ENCODE measurements at regions not wholly inside any gene's neighbourhood (a gene's known extent, or its start where the extent isn't known, plus 50 kb on each side); places are given as distances from the start of the nearest gene placed in this dataset.

GRCh38 chr13:74966814-74967424 is 515.0 kb downstream of the TBC1D4 start:
- no peak for DNase-seq (ENCODE audit: low read depth in 2 of 2)

DNA sequence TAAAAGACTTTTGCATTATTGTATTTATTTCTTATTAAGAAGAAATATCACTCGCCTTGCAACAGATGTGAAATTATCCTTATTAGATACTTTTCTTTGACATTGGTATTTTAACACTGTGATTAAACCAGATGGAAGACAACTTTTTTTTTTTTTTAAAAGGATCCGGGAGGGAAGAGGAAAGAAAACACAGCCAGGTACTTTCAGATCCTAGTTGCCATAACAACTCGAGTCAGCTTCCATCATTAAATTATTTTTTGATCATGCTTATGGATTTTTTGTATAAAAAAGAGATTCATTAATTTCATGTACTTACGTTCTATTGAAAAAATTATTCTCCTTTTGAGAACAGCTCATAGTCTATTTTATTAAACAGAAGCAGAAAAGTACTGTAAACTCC is 515.7 kb downstream of the TBC1D4 start:
- no peak for DNase-seq (ENCODE audit: low read depth in 2 of 2)

- DNase-seq (ENCODE audit: low read depth in 2 of 2): no peak
These were observed 536.3 kb downstream of the TBC1D4 start for GRCh38 chr13:74945637-74946036.

GRCh38 chr13:74931698-74932433 is 550.1 kb downstream of the TBC1D4 start:
- DNase-seq (ENCODE audit: low read depth in 2 of 2): no peak

DNA sequence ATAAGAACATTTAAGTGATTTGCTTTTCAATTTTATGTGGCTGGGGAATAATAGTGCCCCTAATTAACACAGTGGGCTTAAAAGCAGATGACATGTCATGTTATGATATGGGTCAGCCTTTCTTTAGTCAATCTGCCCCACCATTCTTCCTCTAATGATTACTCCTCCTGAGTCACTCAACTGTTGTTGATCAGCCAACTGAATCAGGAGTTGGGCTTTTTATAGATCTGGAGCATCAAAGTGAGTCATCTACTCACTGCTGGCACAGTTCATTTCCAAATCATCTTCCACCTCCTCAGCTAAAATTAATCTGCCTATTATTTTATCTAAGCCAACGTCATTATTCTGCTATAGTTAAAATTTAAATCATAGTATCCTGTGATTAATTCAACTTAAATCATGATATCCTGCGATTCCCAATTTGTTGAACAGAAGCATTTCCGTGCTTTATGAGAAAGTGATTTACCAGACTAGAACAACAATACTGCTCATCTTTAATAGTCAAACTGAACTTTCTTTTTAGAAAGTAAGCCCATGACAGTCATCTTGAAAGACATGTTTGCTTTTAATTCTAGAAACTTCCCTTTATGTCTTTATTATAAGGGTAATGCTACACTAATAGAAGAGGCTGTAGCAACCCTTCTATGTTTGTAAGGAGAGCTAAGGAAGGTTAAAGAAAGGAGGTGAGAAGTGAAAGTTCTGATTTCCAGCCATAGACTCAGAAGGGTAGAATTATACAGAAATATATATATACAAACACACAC is 551.4 kb downstream of the TBC1D4 start:
- DNase-seq (ENCODE audit: low read depth in 2 of 2): no peak

- no peak for DNase-seq (ENCODE audit: low read depth in 2 of 2)
These were observed 552.5 kb downstream of the TBC1D4 start for GRCh38 chr13:74929436-74929835.

- no peak for DNase-seq (ENCODE audit: low read depth in 2 of 2)
These were observed 554.1 kb downstream of the TBC1D4 start for GRCh38 chr13:74927823-74928222.

DNA sequence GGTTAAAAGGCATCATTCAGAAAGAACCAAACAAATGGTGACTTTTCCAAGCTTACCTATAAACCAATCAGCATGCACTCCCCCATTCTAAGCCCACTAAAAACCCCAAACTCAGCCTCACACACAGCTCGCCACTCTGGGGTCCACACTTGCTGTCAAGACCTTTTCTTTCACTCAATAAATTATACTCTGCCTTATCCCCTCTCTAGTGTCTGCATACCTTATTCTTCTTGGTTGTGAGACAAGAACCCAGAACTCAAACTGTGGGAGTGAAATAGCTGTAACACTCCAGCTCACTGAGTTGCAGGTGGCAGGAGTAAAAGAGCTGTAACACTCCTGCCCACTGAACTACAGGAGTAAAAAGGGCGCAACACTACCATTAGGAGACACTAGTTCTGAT is 559.0 kb downstream of the TBC1D4 start:
- no peak for DNase-seq (ENCODE audit: low read depth in 2 of 2)

GRCh38 chr13:74921326-74921725 is 560.6 kb downstream of the TBC1D4 start:
- DNase-seq (ENCODE audit: low read depth in 2 of 2): no peak

DNA sequence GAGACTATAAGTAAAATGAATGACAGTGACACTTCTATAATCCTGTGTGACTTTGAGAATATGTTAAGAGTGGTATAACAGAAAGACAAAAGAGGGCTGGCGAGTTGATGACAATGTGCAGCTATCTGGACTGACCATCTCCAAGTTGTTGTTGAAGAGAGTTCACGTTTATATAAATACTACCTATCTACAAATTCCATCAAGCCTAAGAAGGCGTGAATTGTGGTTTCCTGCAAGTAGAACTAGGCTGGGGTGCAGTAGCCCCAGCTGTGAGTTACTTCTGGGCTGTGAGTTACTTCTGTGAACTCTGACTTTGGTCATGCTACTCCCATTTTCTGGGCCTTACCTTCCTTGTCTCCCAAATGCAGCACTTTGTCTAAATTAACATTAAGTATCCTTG is 561.0 kb downstream of the TBC1D4 start:
- DNase-seq (ENCODE audit: low read depth in 2 of 2): no peak

- DNase-seq (ENCODE audit: low read depth in 2 of 2): no peak
These were observed 561.6 kb downstream of the TBC1D4 start for GRCh38 chr13:74920361-74920760.

GRCh38 chr13:74919914-74920313 is 562.1 kb downstream of the TBC1D4 start:
- DNase-seq (ENCODE audit: low read depth in 2 of 2): no peak

GRCh38 chr13:74912898-74913297 is 569.1 kb downstream of the TBC1D4 start:
- no peak for DNase-seq (ENCODE audit: low read depth in 2 of 2)

GRCh38 chr13:74910415-74910814 is 571.6 kb downstream of the TBC1D4 start:
- no peak for DNase-seq (ENCODE audit: low read depth in 2 of 2)

DNA sequence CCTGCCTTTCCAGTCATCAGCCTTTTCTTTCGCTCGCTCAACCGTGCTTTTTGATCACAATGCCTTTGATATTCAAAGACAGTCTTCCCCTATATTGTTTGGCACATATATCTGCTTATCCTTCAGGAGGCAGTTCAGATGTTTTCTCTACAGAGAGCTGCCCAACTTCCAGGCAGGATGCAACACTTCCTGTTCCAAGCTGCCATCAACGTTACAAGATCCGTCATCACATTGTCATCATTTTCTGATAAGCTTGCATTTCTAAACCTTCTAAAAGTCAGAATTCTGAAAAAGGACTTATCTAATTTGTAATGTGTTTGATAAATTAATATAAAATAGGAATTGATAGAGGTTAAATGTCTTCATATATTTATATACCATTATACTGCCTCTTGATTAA is 574.2 kb downstream of the TBC1D4 start:
- DNase-seq (ENCODE audit: low read depth in 2 of 2): no peak

- DNase-seq (ENCODE audit: low read depth in 2 of 2): no peak
These were observed 577.4 kb downstream of the TBC1D4 start for GRCh38 chr13:74904556-74904955.

- no peak for DNase-seq (ENCODE audit: low read depth in 2 of 2)
These were observed 586.8 kb downstream of the TBC1D4 start for GRCh38 chr13:74895042-74895796.

DNA sequence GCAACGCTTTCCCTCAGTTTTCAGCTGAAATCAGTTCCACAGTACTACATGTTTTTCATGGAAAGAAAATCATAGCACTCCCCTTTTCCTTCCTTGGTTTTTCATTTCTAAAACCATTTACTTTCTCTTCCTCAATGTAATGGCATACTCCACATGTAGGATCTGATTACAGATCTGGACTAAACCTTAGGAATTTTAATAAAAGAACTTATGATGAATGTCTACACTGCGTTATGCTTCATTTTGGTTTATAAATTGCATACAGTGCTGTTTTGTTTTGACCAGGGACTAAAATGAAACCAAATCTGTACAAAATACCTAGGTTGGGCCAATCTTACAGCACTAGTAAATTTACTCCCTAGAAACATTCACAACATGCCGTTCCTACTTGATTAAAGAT is 589.9 kb downstream of the TBC1D4 start:
- DNase-seq (ENCODE audit: low read depth in 2 of 2): no peak

DNA sequence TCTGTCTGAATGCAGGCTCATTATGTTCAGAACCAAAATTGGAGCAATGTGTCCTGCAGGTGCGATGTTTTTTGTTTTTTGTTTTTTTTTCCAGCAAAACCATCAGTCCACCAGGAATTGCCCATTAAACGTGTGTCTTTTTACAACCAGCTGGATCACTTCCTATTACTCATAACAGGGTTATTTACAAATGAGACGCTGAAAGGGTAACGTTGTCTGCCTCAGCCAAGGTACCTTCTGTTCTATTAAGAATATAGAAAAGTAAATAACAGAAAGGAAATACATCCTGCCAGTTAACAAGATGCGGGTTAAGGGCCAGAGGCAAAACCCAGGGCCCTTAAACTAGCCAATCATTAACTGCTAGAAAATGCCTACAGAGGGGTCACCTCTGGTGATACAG is 590.4 kb downstream of the TBC1D4 start:
- no peak for DNase-seq (ENCODE audit: low read depth in 2 of 2)

DNA sequence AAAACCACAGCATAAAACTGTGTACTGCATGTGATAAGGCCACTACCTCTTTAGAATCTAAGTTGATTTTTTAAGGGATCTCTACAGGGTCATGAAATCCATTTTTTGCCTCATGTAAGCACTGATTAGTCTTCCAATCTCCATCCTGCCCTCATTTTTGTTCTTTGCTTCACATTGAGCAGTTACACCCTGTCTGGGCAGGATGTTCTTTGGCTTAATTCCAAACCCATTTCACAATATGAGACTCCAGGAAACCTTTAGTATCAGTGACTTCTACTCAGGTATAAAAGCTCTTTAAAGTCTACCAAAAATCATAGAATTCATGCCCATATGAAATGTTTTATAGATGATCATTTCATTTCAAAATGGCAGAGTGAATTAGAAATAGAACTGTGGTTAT is 592.6 kb downstream of the TBC1D4 start:
- DNase-seq (ENCODE audit: low read depth in 2 of 2): no peak

DNA sequence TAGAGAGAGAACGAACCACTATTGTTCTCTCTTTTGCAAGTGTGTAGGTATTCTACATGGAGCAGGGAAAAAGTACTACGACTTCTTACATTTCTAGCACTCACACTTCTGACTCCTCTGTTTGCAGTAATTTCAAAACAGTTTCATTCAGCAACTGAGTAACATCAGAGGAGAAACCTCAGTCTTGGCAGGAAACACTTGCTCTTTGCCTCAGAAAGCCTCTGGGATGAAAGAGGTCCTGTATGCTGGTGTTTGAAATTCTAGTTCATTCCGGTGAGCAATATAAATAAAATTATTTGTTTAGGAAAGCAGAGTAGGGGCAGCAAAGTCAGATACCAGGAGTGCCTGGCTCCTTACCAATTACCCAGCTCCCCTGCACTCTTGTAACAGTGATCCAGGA is 595.5 kb downstream of the TBC1D4 start:
- no peak for DNase-seq (ENCODE audit: low read depth in 2 of 2)

DNA sequence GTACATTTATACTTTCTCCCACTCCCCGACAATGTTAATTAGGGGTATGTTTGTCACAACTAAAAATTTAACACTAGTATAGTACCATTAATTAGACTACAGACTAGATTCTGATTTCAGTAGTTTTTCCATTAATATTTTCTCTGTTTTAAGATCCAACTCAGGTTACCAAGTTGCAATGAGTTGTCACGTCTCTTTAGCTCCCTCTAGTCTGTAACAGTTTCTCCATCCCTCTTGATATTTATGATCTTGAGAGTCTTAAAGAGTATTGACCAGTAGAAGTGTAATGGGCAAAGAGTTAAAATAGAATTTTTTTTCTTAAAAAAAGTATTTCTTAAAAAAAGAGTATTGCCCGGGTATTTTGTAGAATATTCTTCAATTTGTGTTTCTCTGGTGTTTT is 598.1 kb downstream of the TBC1D4 start:
- DNase-seq (ENCODE audit: low read depth in 2 of 2): no peak

Measured in stimulated activated CD8-positive, alpha-beta memory T cell treated with anti-CD3 and anti-CD28 coated beads, Interleukin-2, amount 100 ng/mL, for 48 hours (primary cell).